Nephron progenitor cell (in vitro differentiated cells): ENCODE measurements at regions not wholly inside any gene's neighbourhood (a gene's known extent, or its start where the extent isn't known, plus 50 kb on each side); places are given as distances from the start of the nearest gene placed in this dataset.
A peak's percentile ranks its signal among the peaks of the same experiment; 100 is the strongest.
"Not testable (repeated sequence)": the region's sequence is repeated elsewhere in the genome, so short reads cannot be mapped to it uniquely, and the experiment has no call there.

Source experiments
- DNase-seq: peaks from one replicate; pipeline ENCODE4 v3.0.0; 2021
- H3K27ac Mint-ChIP-seq: 2 replicates; pipeline ENCODE4 v1.8.0; 2021; ENCODE audit warnings: mild to moderate bottlenecking, moderate library complexity, mixed read lengths
- H3K27me3 Mint-ChIP-seq: 2 replicates; pipeline ENCODE4 v1.8.0; 2021; ENCODE audit warnings: mild to moderate bottlenecking, low read depth, mixed read lengths; ENCODE audit not compliant: poor library complexity
- H3K36me3 Mint-ChIP-seq: 2 replicates; pipeline ENCODE4 v1.8.0; 2021; ENCODE audit warnings: low read depth, mixed read lengths
- H3K4me1 Mint-ChIP-seq: 2 replicates; pipeline ENCODE4 v1.8.0; 2021; ENCODE audit warnings: mixed read lengths
- H3K4me3 Mint-ChIP-seq: 2 replicates; pipeline ENCODE4 v1.8.0; 2021; ENCODE audit warnings: mild to moderate bottlenecking, moderate library complexity, mixed read lengths
- H3K9me3 Mint-ChIP-seq: 2 replicates; pipeline ENCODE4 v1.8.0; 2021; ENCODE audit warnings: mild to moderate bottlenecking, moderate library complexity, mixed read lengths
- TF ChIP-seq, protein P1 (sequence below): fragments of 200-600 bp; sonication (generic); IDR thresholded peaks from 2 replicates; pipeline ENCODE4 v1.5.0; 2021; ENCODE audit warnings: antibody characterized with exemption

DNA sequence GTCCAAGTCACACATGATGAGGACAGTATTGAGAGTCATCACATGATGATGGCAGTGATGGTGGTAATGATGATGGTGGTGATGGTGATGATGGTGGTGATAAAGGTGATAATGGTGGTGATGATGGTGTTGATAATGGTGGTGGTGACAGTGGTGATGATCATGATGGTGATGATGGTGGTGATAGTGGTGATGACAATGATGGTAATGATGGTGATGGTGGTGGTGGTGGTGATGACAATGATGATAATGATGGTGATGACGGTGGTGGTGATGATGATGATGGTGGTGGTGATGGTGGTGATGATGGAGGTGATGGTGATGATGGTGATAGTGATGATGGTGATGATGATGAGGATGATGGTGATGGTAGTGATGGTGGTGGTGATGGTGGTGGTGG is 190.2 kb upstream of the ZNF469 start:
- Mint-ChIP-seq H3K36me3 (peaks cover 5% of the 10 kb centered on the region), H3K9me3 (peaks cover 20% of the 10 kb centered on the region), H3K4me3 (no peak overlapping the region), H3K27me3 (peaks cover 19% of the 10 kb centered on the region), H3K27ac (no peak overlapping the region), H3K4me1 (peaks cover 30% of the 10 kb centered on the region)
- TF ChIP-seq, protein P1, sequence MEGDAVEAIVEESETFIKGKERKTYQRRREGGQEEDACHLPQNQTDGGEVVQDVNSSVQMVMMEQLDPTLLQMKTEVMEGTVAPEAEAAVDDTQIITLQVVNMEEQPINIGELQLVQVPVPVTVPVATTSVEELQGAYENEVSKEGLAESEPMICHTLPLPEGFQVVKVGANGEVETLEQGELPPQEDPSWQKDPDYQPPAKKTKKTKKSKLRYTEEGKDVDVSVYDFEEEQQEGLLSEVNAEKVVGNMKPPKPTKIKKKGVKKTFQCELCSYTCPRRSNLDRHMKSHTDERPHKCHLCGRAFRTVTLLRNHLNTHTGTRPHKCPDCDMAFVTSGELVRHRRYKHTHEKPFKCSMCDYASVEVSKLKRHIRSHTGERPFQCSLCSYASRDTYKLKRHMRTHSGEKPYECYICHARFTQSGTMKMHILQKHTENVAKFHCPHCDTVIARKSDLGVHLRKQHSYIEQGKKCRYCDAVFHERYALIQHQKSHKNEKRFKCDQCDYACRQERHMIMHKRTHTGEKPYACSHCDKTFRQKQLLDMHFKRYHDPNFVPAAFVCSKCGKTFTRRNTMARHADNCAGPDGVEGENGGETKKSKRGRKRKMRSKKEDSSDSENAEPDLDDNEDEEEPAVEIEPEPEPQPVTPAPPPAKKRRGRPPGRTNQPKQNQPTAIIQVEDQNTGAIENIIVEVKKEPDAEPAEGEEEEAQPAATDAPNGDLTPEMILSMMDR: no peak
- no peak for DNase-seq

DNA sequence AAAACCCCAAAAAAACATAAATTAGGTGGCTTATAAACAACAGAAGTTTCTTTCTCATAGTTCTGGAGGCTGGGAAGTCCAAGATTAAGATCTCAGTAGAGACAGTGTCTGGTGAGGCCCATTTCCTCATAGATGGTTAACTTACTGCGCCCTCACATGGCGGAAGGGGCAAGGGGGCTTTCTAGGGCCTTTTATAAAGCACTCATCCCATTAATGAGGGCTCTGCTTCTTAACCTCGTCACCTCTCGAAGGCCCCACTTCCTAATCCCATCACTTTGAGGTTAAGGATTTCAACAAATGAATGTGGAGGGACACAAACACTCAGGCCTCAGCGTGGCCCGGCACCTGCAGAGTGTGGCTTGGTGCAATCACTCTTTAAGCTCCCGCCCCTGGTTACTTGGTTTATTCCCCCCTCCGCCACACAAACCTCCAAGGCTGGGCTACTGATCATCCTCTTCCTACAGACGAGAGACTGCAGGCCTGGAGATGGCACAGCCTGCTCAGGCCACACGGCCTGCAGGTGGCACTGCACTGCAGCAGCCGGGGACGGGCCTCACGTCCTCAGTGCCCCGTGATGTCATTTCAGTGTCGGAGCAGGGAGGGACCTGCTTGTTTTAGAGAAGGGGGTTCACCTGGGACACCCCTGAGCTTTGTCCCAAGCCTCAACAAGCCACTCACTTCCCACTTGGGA is 188.9 kb upstream of the ZNF469 start:
- TF ChIP-seq, protein P1: peak; percentile 54
- peaks cover 19% of the 10 kb centered on the region for H3K27me3 Mint-ChIP-seq

DNA sequence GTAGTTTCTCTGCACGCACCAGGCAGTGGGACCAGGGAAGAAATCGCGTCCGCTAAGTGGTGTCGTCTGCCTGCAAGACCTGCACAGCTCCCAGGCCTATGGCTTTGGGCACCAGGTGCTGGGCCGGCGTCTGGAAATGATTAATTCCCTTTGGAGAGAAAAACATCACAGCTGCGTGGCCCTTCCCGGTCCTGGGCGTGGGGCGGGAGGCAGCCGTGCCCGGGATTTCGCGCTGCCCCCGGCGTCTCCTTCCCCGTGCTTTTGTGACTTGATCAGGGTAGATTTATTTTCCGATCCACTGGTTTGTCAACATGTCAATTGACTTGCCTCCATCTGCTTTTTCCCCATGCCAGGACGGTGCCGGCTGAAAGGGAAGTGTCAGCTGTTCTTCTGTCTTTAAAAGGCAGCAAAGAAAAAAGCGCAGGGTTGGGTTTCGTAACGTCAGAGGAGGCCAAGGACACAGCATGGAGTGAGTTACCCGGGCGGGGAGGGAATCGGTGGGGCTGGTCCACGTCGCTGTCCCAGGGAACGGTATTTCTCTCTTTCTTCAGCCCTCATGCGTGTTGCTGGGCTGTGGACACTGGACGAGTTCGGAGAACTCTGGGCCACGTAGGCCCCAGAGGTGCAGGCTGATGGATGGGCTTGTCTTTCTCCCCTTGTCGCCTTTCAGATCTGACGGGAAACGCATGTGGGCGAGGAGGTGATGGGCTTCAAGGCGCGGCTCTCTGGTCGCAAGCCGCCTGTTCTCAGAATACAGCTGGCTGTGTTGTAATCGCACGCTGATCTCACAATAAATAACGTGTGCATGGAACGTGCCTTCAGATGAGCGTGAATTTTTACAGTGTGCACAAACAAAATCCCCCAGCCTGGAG is 188.1 kb upstream of the ZNF469 start:
- H3K4me1 Mint-ChIP-seq: peaks cover 30% of the 10 kb centered on the region
- H3K4me3 Mint-ChIP-seq: peak overlapping the region; percentile 38
- H3K9me3 Mint-ChIP-seq: peaks cover 13% of the 10 kb centered on the region
- TF ChIP-seq, protein P1: no peak
- DNase-seq: no peak
- peak overlapping the region; percentile 64 for H3K27ac Mint-ChIP-seq
- peaks cover 19% of the 10 kb centered on the region for H3K27me3 Mint-ChIP-seq
- H3K36me3 Mint-ChIP-seq: peaks cover 5% of the 10 kb centered on the region

More for the DNA sequence above, 188.9 kb upstream of the ZNF469 start:
- DNase-seq: peak; percentile 52
- Mint-ChIP-seq H3K9me3 (peaks cover 20% of the 10 kb centered on the region), H3K4me1 (peaks cover 30% of the 10 kb centered on the region)
- H3K27ac Mint-ChIP-seq, H3K36me3 Mint-ChIP-seq, H3K4me3 Mint-ChIP-seq: not testable (repeated sequence)

DNA sequence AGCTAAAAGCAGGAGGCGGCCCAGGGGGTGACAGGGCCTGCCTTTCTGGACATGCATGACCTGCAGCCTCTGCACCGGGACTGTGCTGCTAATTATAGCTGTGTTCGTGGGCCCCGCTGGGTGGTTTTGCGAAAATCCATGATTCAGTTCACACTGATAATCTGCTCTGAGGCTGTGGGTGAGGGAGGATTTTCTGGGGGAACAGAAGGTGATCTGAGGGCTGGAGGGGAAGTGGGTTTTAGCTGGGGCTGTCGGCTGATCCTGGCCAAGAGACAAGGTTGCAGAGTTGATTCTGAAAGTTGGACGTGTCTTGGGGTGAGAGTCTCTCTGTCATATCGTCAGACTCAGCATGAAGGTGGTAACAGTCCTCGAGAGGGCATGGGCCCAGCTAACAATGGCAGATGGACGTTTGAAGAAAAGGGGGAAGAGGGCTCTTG is 187.5 kb upstream of the ZNF469 start:
- Mint-ChIP-seq H3K27ac (no peak overlapping the region), H3K4me1 (peaks cover 31% of the 10 kb centered on the region), H3K4me3 (peak overlapping the region; percentile 28), H3K36me3 (peaks cover 5% of the 10 kb centered on the region), H3K9me3 (peaks cover 10% of the 10 kb centered on the region), H3K27me3 (peaks cover 16% of the 10 kb centered on the region)
- TF ChIP-seq, protein P1: no peak
- peak; percentile 39 for DNase-seq

DNA sequence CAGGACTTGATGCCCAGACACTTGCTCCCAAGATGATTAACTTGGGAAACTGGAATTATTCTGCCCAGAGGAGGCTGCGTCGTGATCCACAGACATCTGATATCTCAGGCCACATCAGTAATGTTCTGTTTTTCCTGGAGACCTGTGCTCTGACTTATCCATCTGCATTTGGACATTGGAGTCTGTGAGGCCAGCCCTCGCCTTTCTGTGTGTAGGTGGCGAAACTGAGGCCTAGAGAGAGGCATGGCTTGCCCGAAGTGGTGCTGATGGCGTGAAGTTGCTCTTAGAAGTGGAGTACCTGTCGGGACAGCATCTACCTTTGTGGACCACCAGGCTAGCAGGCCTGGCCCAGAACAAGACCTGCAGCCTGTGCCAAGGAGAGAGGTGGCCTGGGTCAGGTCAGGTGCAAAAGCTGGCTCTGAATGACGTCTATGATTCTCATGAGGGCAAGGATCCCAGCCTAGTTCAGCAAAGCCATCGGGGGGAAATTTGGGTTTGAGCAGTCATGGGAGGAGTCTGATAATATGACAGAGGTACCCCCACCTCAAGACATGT is 186.8 kb upstream of the ZNF469 start:
- Mint-ChIP-seq H3K27ac (no peak overlapping the region), H3K4me3 (no peak overlapping the region), H3K4me1 (peaks cover 35% of the 10 kb centered on the region), H3K9me3 (peaks cover 10% of the 10 kb centered on the region), H3K36me3 (peaks cover 5% of the 10 kb centered on the region), H3K27me3 (peaks cover 16% of the 10 kb centered on the region)
- TF ChIP-seq, protein P1: no peak
- DNase-seq: no peak
